ENCODE measurements at regions not wholly inside any gene's neighbourhood (a gene's known extent, or its start where the extent isn't known, plus 50 kb on each side); places are given as distances from the start of the nearest gene placed in this dataset.

GRCh38 chr12:107164392-107164791, 71.0 kb upstream of the CRY1 start:
- Histone ChIP-seq H3K27ac (ENCODE audit: low read depth, low read length) (no peak overlapping the region), H3K9me3 (ENCODE audit: insufficient read depth, low read length) (no peaks in the 10 kb centered on the region), H3K36me3 (ENCODE audit: low read length) (no peaks in the 10 kb centered on the region), H3K27me3 (ENCODE audit: low read length) (no peaks in the 10 kb centered on the region), H3F3A (ENCODE audit: insufficient read depth) (no peaks in the 10 kb centered on the region), H2AFZ (ENCODE audit: low read depth, low read length, severe bottlenecking) (no peak overlapping the region), H3K79me2 (ENCODE audit: insufficient read depth, low read length) (no peaks in the 10 kb centered on the region), H3K9ac (ENCODE audit: low read length) (no peak overlapping the region), H3K4me3 (ENCODE audit: insufficient read depth, low read length, poor library complexity, severe bottlenecking) (no peak overlapping the region), H4K20me1 (ENCODE audit: low read depth, low read length) (no peaks in the 10 kb centered on the region), H3K4me2 (ENCODE audit: low read depth, low read length, poor library complexity, severe bottlenecking) (no peak overlapping the region), H3K9me2 (replicated peaks; ENCODE audit: insufficient read depth, low read length) (no peaks in the 10 kb centered on the region)
- no peak for TF ChIP-seq EZH2phosphoT487 (conservative IDR thresholded peaks at IDR 0.05; ENCODE audit: low read length)
- TF ChIP-seq CTCF (IDR thresholded peaks at IDR 0.05; ENCODE audit: insufficient read depth, low read length, poor library complexity, severe bottlenecking) = no peak

- Histone ChIP-seq H3K9ac (ENCODE audit: low read length) (no peak overlapping the region), H2AFZ (ENCODE audit: low read depth, low read length, severe bottlenecking) (no peak overlapping the region), H3K4me3 (ENCODE audit: insufficient read depth, low read length, poor library complexity, severe bottlenecking) (no peak overlapping the region), H3K27me3 (ENCODE audit: low read length) (no peaks in the 10 kb centered on the region), H3K9me3 (ENCODE audit: insufficient read depth, low read length) (no peaks in the 10 kb centered on the region), H3K27ac (ENCODE audit: low read depth, low read length) (no peak overlapping the region), H3K36me3 (ENCODE audit: low read length) (no peaks in the 10 kb centered on the region), H3K4me2 (ENCODE audit: low read depth, low read length, poor library complexity, severe bottlenecking) (no peak overlapping the region), H4K20me1 (ENCODE audit: low read depth, low read length) (no peaks in the 10 kb centered on the region), H3K79me2 (ENCODE audit: insufficient read depth, low read length) (no peaks in the 10 kb centered on the region), H3K9me2 (replicated peaks; ENCODE audit: insufficient read depth, low read length) (no peaks in the 10 kb centered on the region), H3F3A (ENCODE audit: insufficient read depth) (no peaks in the 10 kb centered on the region)
- no peak for TF ChIP-seq EZH2phosphoT487 (conservative IDR thresholded peaks at IDR 0.05; ENCODE audit: low read length)
- TF ChIP-seq CTCF (IDR thresholded peaks at IDR 0.05; ENCODE audit: insufficient read depth, low read length, poor library complexity, severe bottlenecking) = no peak
Measured at GRCh38 chr12:107165581-107165980, 72.2 kb upstream of the CRY1 start.

GRCh38 chr12:107167756-107168155, 74.4 kb upstream of the CRY1 start:
- H3K4me2 ChIP-seq (ENCODE audit: low read depth, low read length, poor library complexity, severe bottlenecking) = no peak overlapping the region
- H3K27me3 ChIP-seq (ENCODE audit: low read length) = no peaks in the 10 kb centered on the region
- H3K9ac ChIP-seq (ENCODE audit: low read length) = no peak overlapping the region
- H3K27ac ChIP-seq (ENCODE audit: low read depth, low read length) = no peak overlapping the region
- no peak overlapping the region for H2AFZ ChIP-seq (ENCODE audit: low read depth, low read length, severe bottlenecking)
- no peaks in the 10 kb centered on the region for H3K79me2 ChIP-seq (ENCODE audit: insufficient read depth, low read length)
- H3K36me3 ChIP-seq (ENCODE audit: low read length) = no peaks in the 10 kb centered on the region
- no peaks in the 10 kb centered on the region for H3F3A ChIP-seq (ENCODE audit: insufficient read depth)
- no peaks in the 10 kb centered on the region for H3K9me2 ChIP-seq (replicated peaks; ENCODE audit: insufficient read depth, low read length)
- no peaks in the 10 kb centered on the region for H3K9me3 ChIP-seq (ENCODE audit: insufficient read depth, low read length)
- no peaks in the 10 kb centered on the region for H4K20me1 ChIP-seq (ENCODE audit: low read depth, low read length)
- no peak for TF ChIP-seq EZH2phosphoT487 (conservative IDR thresholded peaks at IDR 0.05; ENCODE audit: low read length)
- TF ChIP-seq CTCF (IDR thresholded peaks at IDR 0.05; ENCODE audit: insufficient read depth, low read length, poor library complexity, severe bottlenecking) = no peak
- no peak overlapping the region for H3K4me3 ChIP-seq (ENCODE audit: insufficient read depth, low read length, poor library complexity, severe bottlenecking)

- H3K4me3 ChIP-seq (ENCODE audit: insufficient read depth, low read length, poor library complexity, severe bottlenecking) = no peak overlapping the region
- no peaks in the 10 kb centered on the region for H3F3A ChIP-seq (ENCODE audit: insufficient read depth)
- H3K27me3 ChIP-seq (ENCODE audit: low read length) = no peaks in the 10 kb centered on the region
- no peak overlapping the region for H3K27ac ChIP-seq (ENCODE audit: low read depth, low read length)
- no peaks in the 10 kb centered on the region for H3K9me2 ChIP-seq (replicated peaks; ENCODE audit: insufficient read depth, low read length)
- no peak overlapping the region for H3K9ac ChIP-seq (ENCODE audit: low read length)
- no peaks in the 10 kb centered on the region for H4K20me1 ChIP-seq (ENCODE audit: low read depth, low read length)
- H3K36me3 ChIP-seq (ENCODE audit: low read length) = no peaks in the 10 kb centered on the region
- TF ChIP-seq EZH2phosphoT487 (conservative IDR thresholded peaks at IDR 0.05; ENCODE audit: low read length) (no peak), CTCF (IDR thresholded peaks at IDR 0.05; ENCODE audit: insufficient read depth, low read length, poor library complexity, severe bottlenecking) (no peak)
- no peaks in the 10 kb centered on the region for H3K79me2 ChIP-seq (ENCODE audit: insufficient read depth, low read length)
- H2AFZ ChIP-seq (ENCODE audit: low read depth, low read length, severe bottlenecking) = no peak overlapping the region
- no peaks in the 10 kb centered on the region for H3K9me3 ChIP-seq (ENCODE audit: insufficient read depth, low read length)
- H3K4me2 ChIP-seq (ENCODE audit: low read depth, low read length, poor library complexity, severe bottlenecking) = no peak overlapping the region
Measured at GRCh38 chr12:107169200-107169599, 75.9 kb upstream of the CRY1 start.

Measured in SU-DHL-6 (cell line).